Kidney (tissue), 13 donors: ENCODE measurements at regions not wholly inside any gene's neighbourhood (a gene's known extent, or its start where the extent isn't known, plus 50 kb on each side); places are given as distances from the start of the nearest gene placed in this dataset.

Source experiments
- DNase-seq, 5 donors: peaks; one replicate each; pipeline ENCODE4 v3.0.0-alpha.2; 2013 to 2020
- FAIRE-seq: peaks from 2 replicates; lab custom pipeline; 2012; peaks lifted over from hg19 to GRCh38; lab: Jason Lieb, UNC
- H3K27ac ChIP-seq, 2 donors: one replicate each; pipeline ENCODE4 v1.7.0; 2013; ENCODE audit warnings: low read depth in 2 of 2, low read length in 2 of 2, inconsistent platforms in 1 of 2
- H3K27me3 ChIP-seq: one replicate; pipeline ENCODE4 v1.7.1; 2013; ENCODE audit warnings: low read length, inconsistent platforms; ENCODE audit not compliant: control insufficient read depth, insufficient read depth
- H3K36me3 ChIP-seq, 3 donors: one replicate each; pipeline versions ENCODE4 v1.7.0 to v1.7.1; 2013; ENCODE audit warnings: low read length in 3 of 3, control low read depth in 1 of 3, inconsistent platforms in 1 of 3; ENCODE audit not compliant: insufficient read depth in 3 of 3, control insufficient read depth in 2 of 3
- H3K4me1 ChIP-seq, 3 donors: one replicate each; pipeline versions ENCODE4 v1.7.0 to v1.7.1; 2013; ENCODE audit warnings: low read length in 3 of 3, inconsistent platforms in 1 of 3, low read depth in 1 of 3; ENCODE audit not compliant: control insufficient read depth in 2 of 3, insufficient read depth in 2 of 3
- H3K4me3 ChIP-seq, 3 donors: one replicate each; pipeline versions ENCODE4 v1.7.0 to v1.8.1; 2013; ENCODE audit warnings: low read length in 3 of 3, control low read depth in 1 of 3, inconsistent platforms in 1 of 3
- H3K9ac ChIP-seq, 3 donors: one replicate each; pipeline versions ENCODE4 v1.7.0 to v1.7.1; 2013; ENCODE audit warnings: low read length in 3 of 3, control low read depth in 1 of 3, inconsistent platforms in 1 of 3
- H3K9me3 ChIP-seq, 3 donors: one replicate each; pipeline versions ENCODE4 v1.7.0 to v1.7.1; 2013; ENCODE audit warnings: low read length in 3 of 3, control low read depth in 1 of 3, inconsistent platforms in 1 of 3; ENCODE audit not compliant: control insufficient read depth in 2 of 3, insufficient read depth in 1 of 3
- intact Hi-C: fragments of 100-400 bp; cut with DNase I; formaldehyde crosslinking; loops from one replicate; pipeline ENCODE4 v1.11.1; 2022
- TF ChIP-seq, protein P1 (sequence below): IDR thresholded peaks from 3 replicates; pipeline ENCODE4 v1.5.1; 2012; ENCODE audit warnings: mild to moderate bottlenecking, moderate library complexity, borderline replicate concordance; ENCODE audit not compliant: insufficient read depth; ENCODE audit errors: extremely low read depth
- donor health status: control.
- donor health status: control.
- donor health status: control.
- donor health status: control.
- donor health status: control.
- donor health status: DM: yes; HTN: yes; CAD: no.
- donor health status: Normal renal cell carcinoma (clear cell type).

DNA sequence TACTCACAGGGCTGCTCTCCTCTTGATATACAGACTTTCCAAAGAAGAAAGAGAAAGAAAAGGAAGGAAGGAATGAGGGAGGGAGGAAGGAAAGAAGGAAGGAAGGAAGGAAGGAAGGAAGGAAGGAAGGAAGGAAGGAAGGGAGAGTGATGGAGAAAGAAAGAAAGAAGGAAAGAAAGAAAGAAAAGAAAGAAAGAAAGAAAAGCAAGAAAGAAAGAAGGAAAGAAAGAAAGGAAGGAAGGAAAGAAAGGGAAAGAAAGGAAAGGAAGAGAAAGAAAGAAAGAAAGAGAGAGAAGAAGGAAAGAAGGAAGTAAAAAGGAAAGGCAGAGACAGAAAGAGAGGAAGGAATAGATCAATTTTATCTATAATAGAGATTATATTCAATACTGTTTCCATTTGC lies 1257.4 kb downstream of the EPHA7 start:
- no peaks in the 10 kb centered on the region for H3K4me1 ChIP-seq
- DNase-seq: no peak
- no peak overlapping the region for H3K27ac ChIP-seq
- TF ChIP-seq, protein P1, sequence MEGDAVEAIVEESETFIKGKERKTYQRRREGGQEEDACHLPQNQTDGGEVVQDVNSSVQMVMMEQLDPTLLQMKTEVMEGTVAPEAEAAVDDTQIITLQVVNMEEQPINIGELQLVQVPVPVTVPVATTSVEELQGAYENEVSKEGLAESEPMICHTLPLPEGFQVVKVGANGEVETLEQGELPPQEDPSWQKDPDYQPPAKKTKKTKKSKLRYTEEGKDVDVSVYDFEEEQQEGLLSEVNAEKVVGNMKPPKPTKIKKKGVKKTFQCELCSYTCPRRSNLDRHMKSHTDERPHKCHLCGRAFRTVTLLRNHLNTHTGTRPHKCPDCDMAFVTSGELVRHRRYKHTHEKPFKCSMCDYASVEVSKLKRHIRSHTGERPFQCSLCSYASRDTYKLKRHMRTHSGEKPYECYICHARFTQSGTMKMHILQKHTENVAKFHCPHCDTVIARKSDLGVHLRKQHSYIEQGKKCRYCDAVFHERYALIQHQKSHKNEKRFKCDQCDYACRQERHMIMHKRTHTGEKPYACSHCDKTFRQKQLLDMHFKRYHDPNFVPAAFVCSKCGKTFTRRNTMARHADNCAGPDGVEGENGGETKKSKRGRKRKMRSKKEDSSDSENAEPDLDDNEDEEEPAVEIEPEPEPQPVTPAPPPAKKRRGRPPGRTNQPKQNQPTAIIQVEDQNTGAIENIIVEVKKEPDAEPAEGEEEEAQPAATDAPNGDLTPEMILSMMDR: no peak
- intact Hi-C loops: no loop called here
- no peak for FAIRE-seq
- H3K9me3 ChIP-seq: no peaks in the 10 kb centered on the region
- H3K4me3 ChIP-seq: no peak overlapping the region
- H3K27me3 ChIP-seq: no peaks in the 10 kb centered on the region
- H3K9ac ChIP-seq: no peak overlapping the region
- H3K36me3 ChIP-seq: no peaks in the 10 kb centered on the region

GRCh38 chr6:92160226-92160625 lies 1259.1 kb downstream of the EPHA7 start:
- no peak overlapping the region for H3K4me3 ChIP-seq
- H3K9ac ChIP-seq: no peak overlapping the region
- intact Hi-C loops: no loop called here
- no peaks in the 10 kb centered on the region for H3K9me3 ChIP-seq
- H3K27me3 ChIP-seq: no peaks in the 10 kb centered on the region
- H3K36me3 ChIP-seq: no peaks in the 10 kb centered on the region
- DNase-seq: no peak
- no peak overlapping the region for H3K27ac ChIP-seq
- no peaks in the 10 kb centered on the region for H3K4me1 ChIP-seq
- FAIRE-seq: no peak
- TF ChIP-seq, protein P1: no peak

DNA sequence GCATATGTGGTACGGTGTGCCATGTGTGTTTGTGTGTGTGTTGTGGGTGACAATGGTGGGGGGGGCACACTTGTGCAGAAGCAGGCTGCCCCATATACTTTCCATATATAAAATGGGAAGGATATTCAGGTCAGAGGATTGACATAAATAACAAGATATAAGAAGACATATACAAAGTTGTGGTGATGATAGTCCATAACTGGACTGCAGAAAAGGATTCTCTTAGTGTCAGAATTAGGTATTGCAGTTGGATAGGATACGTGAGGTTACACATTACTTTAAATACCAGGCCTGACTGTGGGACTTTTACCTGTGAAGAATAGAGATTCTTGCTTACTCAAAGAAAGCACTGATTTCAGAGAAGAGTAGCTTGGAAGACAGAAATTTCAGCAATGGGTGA lies 1260.3 kb downstream of the EPHA7 start:
- no peaks in the 10 kb centered on the region for H3K27me3 ChIP-seq
- H3K27ac ChIP-seq: no peak overlapping the region
- H3K36me3 ChIP-seq: no peaks in the 10 kb centered on the region
- no peak overlapping the region for H3K9ac ChIP-seq
- FAIRE-seq: no peak
- TF ChIP-seq, protein P1: no peak
- intact Hi-C loops: no loop called here
- H3K4me1 ChIP-seq: no peaks in the 10 kb centered on the region
- no peak overlapping the region for H3K4me3 ChIP-seq
- no peaks in the 10 kb centered on the region for H3K9me3 ChIP-seq
- DNase-seq: no peak

- TF ChIP-seq, protein P1: no peak
- H3K36me3 ChIP-seq: no peaks in the 10 kb centered on the region
- H3K9me3 ChIP-seq: no peaks in the 10 kb centered on the region
- FAIRE-seq (no peak), DNase-seq (no peak)
- intact Hi-C loops: no loop called here
- H3K4me1 ChIP-seq: no peaks in the 10 kb centered on the region
- H3K27ac ChIP-seq: no peak overlapping the region
- no peak overlapping the region for H3K4me3 ChIP-seq
- no peaks in the 10 kb centered on the region for H3K27me3 ChIP-seq
- H3K9ac ChIP-seq: no peak overlapping the region
Observed at GRCh38 chr6:92150553-92150952, 1268.8 kb downstream of the EPHA7 start.
